ENCODE measurements at regions not wholly inside any gene's neighbourhood (a gene's known extent, or its start where the extent isn't known, plus 50 kb on each side); places are given as distances from the start of the nearest gene placed in this dataset.

DNA sequence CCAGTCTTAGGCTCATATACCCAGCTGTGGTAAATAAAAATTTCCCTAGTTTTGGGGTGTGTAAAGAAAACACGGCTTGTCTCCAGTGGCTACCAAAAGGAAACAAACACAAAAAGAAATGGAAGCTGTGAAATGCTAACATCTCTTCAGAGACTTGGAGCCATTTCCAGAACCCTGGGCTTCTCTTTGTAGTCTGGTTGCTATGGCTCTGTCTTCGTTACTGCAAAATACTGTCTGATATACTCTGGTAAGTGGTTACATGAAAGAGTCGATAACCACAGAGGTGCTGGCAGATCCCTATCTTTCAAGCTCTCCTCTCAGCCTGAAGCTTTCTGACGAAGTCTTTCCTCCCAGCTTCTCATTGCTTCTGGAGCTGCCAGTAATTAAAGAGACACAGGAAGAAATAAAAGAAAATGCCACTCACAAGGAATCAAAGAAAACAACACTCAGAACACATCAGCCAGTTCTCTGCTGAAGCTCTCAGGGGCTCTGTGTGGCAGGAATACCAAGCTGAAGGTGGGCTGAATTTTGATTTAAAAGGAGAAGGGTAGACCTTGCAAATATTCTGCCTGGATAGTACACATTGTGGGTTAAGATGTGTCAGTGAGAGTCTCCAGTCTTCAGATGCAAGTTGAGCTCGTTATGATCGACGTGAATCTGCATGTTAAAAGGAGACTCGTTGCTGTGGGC lies 107.6 kb upstream of the FAM9C start:
- DNase-seq (ENCODE audit: extremely low read depth, low read depth, low spot score) = no peak

DNA sequence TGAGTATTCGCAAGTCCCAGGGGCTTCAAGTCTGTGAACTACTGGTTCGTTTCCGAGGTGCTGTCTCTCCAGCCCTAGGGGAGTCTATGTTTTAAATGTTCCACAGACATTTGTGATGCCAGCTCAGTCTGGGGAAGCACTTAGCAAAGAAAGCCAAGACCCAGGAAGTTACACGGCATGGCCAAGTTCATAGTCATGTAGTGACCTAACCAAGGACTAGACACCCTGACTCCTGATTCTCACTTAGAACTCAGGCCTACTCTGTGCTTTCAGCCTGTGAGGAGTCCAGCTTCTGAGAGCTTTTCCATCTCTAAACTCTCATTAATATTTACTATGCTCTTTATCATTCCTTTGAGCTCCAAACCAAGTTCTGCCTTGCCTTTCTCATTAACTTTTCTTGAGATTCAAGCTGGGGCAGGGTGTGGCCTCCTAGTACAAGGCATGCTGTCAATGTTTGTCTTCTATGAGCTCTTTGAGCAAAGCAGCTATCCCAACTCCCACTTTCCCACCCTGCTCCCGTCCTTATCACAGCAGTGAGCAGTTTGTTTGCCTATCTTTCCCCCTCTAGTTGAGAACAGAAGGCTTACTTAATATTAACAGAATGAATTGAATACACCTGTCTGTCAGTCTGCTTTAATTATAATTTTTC lies 105.4 kb upstream of the FAM9C start:
- no peak for DNase-seq (ENCODE audit: extremely low read depth, low read depth, low spot score)

DNA sequence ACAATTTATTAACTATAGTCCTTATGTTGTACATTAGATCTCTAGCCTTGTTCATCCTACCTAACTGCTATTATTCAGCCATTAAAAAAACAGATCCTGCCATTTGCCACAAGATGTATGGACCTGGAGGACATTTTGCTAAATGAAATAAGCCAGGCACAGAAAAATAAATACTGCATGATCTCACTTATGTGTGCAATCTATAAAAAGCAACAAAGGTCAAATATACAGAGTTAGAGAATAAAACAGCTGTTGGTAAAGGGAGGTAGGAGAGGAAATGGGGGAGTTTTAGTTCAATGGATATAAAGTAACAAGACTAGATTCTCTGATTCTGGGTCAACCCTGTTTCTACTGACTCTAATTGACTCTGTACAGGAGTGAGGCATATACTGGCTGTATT lies 103.3 kb upstream of the FAM9C start:
- no peak for DNase-seq (ENCODE audit: extremely low read depth, low read depth, low spot score)

DNA sequence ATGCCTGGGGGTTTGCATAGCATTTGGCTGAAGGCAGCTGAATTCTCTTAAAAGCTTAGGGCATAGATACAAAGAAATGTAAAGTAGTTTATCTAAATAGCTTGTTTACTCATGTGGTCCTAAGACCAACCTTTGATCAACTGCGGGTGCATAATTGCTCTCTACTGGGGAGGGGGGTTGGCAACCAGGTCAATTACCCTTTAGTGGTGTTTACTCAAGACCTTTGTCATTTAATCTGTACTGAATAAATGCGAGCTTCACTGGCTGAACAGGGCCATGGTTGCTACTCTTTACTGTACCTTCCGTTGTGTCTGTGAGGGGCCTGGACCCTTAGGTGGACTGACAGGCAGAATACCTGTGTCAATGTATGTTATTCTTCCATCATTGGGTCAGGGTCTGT lies 102.7 kb upstream of the FAM9C start:
- no peak for DNase-seq (ENCODE audit: extremely low read depth, low read depth, low spot score)

DNA sequence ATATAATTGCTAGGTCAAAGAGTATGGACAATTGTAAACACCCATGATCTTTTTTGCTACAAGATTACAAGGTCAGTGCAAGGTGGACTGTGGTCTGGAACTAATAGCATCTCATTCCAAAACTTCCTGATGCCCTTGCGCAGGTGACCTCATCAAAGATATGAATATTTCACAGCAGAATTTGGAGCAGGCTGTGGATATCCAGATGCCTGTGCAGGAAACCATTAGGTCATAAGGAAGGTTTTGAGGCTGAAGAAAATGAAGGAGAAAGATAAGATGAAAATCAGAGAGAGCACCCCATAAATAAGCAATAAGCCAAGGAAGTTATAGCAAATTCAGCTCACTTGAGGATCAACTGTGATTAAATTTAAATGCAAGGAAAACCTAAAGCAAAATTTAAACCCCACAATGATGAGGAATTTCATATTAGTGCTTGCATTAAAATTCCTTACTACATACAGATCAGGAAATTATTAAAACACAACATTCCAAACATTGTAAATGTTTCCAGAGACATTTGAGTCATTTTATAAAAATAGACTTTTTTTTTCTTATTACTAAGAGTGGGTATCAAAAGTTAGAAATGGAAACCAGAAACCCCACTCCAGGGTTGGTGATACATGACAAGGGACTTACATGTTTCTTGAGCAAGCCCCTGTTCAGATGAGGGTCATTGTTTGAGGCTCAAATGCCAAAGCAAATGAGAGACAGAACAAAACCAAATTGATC lies 100.7 kb upstream of the FAM9C start:
- no peak for DNase-seq (ENCODE audit: extremely low read depth, low read depth, low spot score)

DNA sequence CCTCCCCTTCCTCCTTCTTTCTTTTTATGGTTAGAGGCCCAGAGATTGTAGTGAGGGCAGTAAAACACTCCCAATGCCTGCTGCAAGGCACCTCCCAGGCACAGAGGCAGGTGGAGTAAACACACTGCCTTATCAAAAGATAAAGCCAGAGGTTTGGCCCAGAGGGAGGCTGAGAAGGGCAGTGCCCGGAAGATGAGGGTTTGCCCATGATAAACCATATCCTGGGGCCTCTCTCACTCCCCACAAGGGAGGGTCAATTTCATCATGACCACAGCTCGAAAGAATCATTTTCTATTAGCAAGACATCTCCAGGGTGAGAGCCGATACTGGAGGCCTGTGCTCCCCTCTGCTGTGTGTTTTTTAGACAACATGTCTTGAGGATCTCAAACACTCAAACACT lies 98.5 kb upstream of the FAM9C start:
- no peak for DNase-seq (ENCODE audit: extremely low read depth, low read depth, low spot score)

DNA sequence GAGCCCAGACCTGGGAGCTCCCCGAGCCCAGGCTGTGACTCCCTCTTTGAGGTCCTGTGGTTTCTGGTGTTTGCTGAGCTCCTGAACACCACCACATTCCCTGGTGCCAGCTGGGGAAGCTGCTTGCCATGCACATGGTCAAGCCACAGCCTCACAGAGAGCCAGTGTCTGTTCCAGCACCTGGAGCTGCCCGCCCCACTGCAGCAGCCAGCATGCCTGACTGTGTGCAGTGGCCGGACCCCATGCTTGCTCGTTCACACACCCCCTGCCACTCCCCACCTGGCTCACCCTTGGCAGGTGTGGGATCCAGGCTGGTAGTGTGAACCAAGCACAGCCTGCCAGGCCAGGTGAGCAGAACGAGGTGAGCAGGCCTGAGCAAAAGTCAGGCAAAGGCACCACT lies 95.6 kb upstream of the FAM9C start:
- DNase-seq (ENCODE audit: extremely low read depth, low read depth, low spot score) = no peak

DNA sequence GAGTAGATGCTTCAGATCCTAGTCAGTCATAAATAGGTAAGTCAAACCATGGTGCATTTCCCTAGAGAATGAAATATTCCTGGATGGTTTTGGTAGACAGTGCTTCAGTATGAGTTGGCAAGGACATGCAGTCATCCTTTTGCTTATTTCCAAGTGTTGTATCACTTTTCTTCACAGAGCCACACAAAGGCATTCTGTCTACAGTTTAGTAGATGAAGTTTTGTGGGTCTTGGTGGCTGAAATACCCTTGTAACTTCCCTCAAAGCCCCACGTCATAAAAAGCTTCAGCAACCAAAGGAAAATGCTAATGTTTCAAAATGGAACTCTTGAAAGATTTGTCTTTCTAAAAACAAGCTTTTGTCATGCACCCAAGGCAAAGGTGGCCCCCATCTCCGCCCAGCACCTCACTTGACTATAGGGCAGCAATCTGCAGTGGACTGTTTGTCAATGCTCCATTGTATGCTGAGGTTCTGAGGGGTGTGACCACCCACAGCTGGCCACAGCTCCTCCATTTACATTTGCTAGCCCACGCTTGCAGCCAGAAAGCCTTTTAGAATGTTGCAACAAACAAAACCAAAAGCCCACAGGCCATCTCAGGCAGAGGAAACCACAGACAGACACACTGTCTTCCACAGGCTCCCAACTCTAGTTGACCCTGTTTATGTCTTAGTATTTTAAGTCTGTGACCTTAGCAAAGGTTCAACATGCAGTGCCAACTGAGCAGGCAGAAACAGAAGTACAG lies 87.1 kb upstream of the FAM9C start:
- DNase-seq (ENCODE audit: extremely low read depth, low read depth, low spot score) = no peak

DNA sequence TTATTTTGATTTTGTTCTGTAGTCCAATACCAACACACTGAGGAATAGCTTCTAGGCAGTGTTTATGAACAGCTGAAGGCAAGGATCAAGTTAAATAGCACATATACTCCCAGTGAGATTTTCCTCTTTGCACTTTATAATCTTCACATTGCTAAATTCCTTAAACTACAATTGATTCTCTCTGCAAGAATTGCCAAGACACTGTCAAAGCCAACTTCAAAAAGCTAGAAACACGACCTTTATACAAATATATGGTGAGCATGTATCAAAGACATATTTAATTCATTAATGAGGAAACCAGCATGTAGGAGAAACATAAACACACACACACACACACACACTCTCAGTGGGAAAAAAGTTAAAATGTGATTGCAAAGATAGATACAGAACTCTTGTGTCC lies 86.4 kb upstream of the FAM9C start:
- DNase-seq (ENCODE audit: extremely low read depth, low read depth, low spot score) = no peak

DNA sequence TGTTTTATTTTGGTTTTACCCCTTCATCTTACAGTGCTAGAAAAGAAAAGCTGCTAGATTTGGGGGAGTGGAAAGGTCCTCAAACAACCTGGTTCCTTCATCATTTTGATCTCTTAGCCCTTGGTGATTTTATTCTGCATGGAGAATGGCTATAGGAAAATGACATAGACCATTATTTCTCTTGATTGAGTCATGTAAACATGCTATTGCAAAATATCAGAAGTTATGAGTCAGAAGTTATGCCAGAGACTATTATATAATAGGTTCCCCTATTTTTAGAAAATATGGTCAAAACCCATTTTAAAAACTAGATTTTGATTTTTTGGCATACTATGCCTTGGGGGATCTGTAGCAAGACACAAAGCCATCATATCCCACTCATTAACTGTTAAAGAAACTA lies 83.7 kb upstream of the FAM9C start:
- no peak for DNase-seq (ENCODE audit: extremely low read depth, low read depth, low spot score)

DNA sequence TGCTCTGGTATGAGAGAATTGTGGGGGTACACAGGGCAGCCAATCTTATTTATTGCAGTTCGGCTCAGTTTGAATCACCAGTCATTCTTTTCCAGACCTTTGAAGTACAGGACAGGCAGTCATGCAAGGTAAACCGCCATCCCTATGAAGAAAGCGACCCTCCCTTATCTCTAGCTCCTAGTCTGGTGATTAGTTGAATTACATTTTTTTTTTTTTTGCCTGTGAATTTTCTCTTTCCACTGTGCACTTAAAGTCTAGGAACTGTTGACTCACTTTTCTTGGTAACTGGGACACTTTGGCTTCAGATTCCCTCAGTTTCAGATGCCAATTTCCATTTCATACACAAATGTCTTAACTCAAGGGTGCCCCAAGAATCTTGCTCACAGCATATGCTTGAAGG lies 82.4 kb upstream of the FAM9C start:
- no peak for DNase-seq (ENCODE audit: extremely low read depth, low read depth, low spot score)

DNA sequence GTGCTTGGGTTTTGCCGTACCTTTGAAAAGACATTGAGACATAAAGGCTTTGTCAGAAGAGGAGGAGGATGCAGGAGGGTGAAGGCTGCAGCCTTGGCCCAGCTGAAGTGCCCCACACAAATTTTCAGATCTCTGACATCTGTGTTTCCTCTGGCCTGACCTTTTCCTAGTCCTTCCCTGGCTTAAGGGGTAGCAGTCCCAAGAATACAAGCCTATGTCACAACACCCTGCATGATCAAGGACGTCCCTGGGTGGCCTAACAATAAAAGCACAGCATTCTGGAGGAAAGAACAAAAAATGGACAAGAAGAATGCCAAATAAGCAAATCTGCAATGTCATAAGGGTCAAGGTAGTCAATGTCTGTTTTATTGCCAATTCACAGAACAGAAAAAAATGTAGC lies 80.8 kb upstream of the FAM9C start:
- no peak for DNase-seq (ENCODE audit: extremely low read depth, low read depth, low spot score)

DNA sequence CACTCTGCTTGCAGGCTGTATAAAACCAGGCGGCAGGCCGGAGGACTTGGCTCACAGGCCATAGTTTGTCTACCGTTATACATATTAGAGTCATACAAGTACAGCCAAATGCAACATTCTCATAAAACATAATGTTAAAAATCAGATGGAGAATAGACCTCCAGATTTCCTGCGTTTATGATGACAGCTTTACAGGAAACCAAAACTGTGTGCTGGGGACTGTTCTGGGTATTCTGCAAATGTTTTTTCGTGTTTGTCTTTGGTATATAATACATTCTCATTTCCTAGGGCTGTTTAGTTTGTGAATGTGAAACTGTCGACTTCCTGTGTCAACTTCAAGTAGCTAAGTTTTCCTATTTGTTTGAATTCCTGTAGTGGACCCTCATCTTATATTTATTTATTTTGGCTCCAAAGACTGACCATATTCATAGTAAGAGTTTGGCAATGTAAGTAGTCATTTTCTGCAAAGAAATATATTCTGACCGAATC lies 79.5 kb upstream of the FAM9C start:
- DNase-seq (ENCODE audit: extremely low read depth, low read depth, low spot score) = no peak

DNA sequence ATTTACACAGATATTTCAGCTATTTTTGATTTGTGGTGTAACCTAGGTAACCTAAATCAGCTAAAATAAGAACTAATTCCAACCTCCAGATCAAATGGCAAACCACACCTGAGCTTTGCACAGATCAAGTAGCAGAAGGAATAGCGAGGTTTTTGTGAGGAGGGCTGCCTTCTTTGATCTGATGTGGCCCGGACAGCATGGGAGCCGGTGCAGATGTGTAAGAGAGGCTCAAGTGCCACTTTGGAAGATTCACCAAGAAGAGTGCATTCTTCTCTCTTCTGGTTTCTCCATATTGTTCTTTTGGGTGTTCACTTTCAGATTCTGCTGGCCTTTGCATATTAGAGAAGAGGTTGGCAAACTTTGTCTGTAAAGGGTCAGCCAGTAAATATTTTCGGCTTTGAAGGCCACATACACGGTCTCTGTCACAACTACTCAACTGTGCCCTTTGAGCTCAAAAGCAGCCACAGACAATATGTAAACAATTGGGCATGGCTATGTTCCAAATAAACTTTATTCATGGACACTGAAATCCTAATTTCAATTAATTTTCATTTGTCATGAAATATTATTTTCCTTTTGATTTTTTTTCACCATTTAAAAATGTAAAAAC lies 78.9 kb upstream of the FAM9C start:
- DNase-seq (ENCODE audit: extremely low read depth, low read depth, low spot score) = no peak

DNA sequence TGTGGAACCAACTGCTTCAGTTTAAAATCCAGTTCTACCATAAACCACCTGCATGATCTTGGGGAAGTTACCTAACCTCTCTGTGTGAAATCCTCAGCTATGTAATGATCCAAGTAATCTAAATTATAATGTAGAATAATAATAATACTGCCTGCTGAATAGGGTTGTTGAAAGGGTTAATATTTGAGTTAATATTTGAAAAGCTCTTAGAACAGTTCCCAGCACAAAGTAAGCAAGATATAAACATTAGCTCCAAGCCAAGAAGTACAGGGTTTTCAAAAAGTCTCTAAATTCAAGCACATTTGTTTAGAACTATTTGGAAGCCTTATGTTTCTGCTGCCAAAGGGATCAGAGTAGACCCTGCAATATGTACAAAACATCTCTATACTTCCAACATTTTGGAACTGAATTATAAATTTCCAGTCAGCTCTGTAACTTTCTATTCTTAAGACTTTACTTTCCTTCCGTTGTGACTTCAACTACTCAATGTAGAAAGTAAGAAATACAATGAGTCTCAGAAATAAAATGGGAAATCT lies 76.7 kb upstream of the FAM9C start:
- DNase-seq (ENCODE audit: extremely low read depth, low read depth, low spot score) = no peak

DNA sequence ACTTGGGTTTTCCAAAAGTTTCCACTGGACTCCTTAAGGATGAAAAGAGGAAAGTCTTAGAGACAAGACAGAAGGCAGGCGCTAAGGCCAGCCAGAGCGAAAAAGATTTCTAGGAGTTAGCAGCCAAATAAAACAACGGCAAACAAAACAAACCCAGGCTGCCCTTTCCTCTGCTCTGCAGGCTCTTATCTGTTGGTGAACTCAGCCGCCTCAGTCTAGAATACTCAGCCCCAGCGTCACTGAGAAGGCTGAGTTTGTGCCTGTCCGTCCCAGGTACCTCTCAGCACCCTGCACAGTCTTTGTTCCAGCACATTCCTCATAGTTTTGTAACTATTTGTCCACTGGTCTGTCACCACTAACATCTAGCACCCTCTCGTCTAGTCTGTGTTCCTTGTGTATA lies 75.6 kb upstream of the FAM9C start:
- DNase-seq (ENCODE audit: extremely low read depth, low read depth, low spot score) = no peak

DNA sequence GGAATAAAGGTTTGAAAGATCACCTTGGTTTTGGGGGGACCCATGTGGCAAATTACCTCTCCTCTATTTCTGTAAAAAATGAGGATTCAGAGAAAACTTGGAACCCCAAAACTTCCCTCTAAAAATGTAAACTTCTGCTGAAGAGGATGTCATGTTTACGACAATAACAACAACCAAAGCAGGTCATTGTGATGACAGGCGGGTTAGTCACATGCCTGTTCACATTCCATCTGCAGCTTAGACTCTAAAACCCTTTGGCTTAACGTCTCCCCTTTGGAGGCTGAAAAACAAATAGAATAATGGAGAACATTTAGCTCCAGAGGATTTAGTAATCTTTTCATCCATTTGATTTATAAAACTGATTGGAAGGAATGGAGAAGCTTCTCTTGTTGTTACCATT lies 75.0 kb upstream of the FAM9C start:
- no peak for DNase-seq (ENCODE audit: extremely low read depth, low read depth, low spot score)

DNA sequence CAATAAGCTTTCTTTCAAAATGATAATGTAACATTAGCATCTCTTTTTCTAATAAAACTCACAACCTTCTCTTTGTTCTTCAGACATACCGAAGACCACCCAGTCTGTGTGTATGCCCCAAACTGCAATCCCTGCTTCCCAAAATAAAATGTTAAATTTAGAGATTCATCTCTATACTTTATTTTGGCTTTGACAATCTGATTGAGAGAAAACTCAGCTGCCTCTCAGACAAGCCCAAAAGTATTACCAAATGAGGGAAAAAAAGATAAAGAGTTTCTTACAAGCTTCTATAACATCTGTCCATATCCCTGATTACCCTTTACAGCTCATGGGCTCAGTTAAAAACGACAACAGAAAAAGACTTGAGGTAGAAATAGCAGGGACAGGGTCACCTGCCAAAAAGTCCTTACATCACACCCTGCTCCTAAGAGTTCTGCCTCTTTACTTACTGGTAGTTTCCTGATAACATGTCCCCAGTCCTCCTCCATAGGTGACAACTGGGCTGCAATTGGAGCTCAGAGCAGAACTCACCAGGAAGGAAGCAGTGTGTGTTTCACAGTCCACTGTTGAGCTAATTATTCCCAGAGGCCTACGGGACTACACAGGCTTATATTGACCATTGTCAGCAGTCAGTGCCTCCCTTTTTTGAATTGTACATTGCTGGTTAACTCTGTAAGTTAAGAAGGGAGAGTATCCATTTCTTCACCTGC lies 70.9 kb upstream of the FAM9C start:
- DNase-seq (ENCODE audit: extremely low read depth, low read depth, low spot score) = no peak

DNA sequence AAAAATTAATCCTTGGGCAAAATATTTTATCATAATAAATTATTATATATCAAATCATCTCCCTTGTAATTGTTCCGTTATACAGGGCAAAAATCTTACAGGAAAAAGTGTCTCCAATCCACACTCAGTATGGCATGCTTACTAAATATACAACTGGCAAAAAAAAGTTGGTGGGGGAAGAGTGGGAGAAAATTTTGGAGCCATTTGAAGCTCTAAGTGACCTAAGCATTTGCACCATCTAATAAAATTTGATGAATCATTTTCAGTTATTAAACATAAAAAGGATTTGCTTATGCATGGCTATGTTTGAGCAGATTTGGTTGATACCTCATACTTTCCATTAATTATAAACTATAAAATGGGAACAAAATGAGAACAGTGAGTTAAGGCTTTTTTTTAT lies 68.1 kb upstream of the FAM9C start:
- DNase-seq (ENCODE audit: extremely low read depth, low read depth, low spot score) = no peak

Data from glomerular endothelial cell (primary cell).